OCI-LY3 (cell line): ENCODE measurements at regions not wholly inside any gene's neighbourhood (a gene's known extent, or its start where the extent isn't known, plus 50 kb on each side); places are given as distances from the start of the nearest gene placed in this dataset.

Experiments used
- EZH2phosphoT487 ChIP-seq: fragments of 200-600 bp; shearing (Covaris generic); IDR thresholded peaks from 2 replicates; pipeline ENCODE4 v1.6.1; 2018; ENCODE audit warnings: antibody characterized with exemption, mixed run types, low read depth
- TF ChIP-seq, protein P1 (sequence below): fragments of 200-600, 300-600 bp; sonication (generic); IDR thresholded peaks from 2 replicates; pipeline ENCODE4 v1.5.1; 2014; ENCODE audit warnings: antibody characterized with exemption, low read length, low read depth

- TF ChIP-seq EZH2phosphoT487 = no peak
- TF ChIP-seq, protein P1, sequence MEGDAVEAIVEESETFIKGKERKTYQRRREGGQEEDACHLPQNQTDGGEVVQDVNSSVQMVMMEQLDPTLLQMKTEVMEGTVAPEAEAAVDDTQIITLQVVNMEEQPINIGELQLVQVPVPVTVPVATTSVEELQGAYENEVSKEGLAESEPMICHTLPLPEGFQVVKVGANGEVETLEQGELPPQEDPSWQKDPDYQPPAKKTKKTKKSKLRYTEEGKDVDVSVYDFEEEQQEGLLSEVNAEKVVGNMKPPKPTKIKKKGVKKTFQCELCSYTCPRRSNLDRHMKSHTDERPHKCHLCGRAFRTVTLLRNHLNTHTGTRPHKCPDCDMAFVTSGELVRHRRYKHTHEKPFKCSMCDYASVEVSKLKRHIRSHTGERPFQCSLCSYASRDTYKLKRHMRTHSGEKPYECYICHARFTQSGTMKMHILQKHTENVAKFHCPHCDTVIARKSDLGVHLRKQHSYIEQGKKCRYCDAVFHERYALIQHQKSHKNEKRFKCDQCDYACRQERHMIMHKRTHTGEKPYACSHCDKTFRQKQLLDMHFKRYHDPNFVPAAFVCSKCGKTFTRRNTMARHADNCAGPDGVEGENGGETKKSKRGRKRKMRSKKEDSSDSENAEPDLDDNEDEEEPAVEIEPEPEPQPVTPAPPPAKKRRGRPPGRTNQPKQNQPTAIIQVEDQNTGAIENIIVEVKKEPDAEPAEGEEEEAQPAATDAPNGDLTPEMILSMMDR = no peak
Observed at GRCh38 chr18:66995270-66995669, 391.4 kb upstream of the CDH19 start.
